ENCODE measurements at regions not wholly inside any gene's neighbourhood (a gene's known extent, or its start where the extent isn't known, plus 50 kb on each side); places are given as distances from the start of the nearest gene placed in this dataset.
"Not testable (repeated sequence)": the region's sequence is repeated elsewhere in the genome, so short reads cannot be mapped to it uniquely, and the experiment has no call there.

DNA sequence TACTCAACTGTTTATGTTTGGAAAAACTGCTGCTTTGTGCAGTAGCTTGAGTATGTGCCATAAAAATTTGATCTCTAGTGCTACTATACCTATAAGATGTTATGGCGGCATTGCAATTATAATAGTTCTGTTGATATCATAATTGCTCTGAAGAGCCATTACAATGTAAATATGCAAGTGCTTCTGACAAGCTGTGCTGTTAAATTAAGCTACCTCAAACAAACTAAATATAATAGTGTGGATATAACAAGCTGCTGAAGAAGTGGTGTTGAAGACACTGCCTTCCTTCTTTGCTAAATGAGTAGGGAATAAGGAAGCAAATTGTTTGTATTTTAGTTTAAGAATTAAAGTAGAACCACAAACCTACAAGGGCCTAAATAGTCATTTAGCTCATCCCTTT lies 301.0 kb upstream of the MIS18BP1 start:
- TF ChIP-seq EZH2 (IDR thresholded peaks at IDR 0.05; ENCODE audit: borderline replicate concordance) (no peak), EZH2phosphoT487 (IDR thresholded peaks at IDR 0.05; ENCODE audit: low read depth, severe bottlenecking, unreplicated experiment) (no peak)
- TF ChIP-seq, protein P1, sequence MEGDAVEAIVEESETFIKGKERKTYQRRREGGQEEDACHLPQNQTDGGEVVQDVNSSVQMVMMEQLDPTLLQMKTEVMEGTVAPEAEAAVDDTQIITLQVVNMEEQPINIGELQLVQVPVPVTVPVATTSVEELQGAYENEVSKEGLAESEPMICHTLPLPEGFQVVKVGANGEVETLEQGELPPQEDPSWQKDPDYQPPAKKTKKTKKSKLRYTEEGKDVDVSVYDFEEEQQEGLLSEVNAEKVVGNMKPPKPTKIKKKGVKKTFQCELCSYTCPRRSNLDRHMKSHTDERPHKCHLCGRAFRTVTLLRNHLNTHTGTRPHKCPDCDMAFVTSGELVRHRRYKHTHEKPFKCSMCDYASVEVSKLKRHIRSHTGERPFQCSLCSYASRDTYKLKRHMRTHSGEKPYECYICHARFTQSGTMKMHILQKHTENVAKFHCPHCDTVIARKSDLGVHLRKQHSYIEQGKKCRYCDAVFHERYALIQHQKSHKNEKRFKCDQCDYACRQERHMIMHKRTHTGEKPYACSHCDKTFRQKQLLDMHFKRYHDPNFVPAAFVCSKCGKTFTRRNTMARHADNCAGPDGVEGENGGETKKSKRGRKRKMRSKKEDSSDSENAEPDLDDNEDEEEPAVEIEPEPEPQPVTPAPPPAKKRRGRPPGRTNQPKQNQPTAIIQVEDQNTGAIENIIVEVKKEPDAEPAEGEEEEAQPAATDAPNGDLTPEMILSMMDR (IDR thresholded peaks at IDR 0.05; ENCODE audit: poor library complexity) = no peak
- Histone ChIP-seq H3K9me2 (replicated peaks; ENCODE audit: insufficient read depth) (no peaks in the 10 kb centered on the region), H3K27ac (no peak overlapping the region), H3K4me1 (ENCODE audit: insufficient read depth) (no peaks in the 10 kb centered on the region), H3K79me2 (no peaks in the 10 kb centered on the region), H3K4me3 (no peak overlapping the region), H2AFZ (no peak overlapping the region), H3K4me2 (no peak overlapping the region), H3K9me3 (ENCODE audit: low read depth) (no peaks in the 10 kb centered on the region), H3K36me3 (replicated peaks; ENCODE audit: insufficient read depth, low read depth) (no peaks in the 10 kb centered on the region), H4K20me1 (ENCODE audit: insufficient read depth, poor library complexity, severe bottlenecking) (no peaks in the 10 kb centered on the region), H3K27me3 (no peaks in the 10 kb centered on the region)
- 76% methylated on average over 1 of the region's 1 CpG for WGBS (ENCODE audit: low lambda C conversion rate, missing lambda C conversion rate)
- no peak for DNase-seq (ENCODE audit: low spot score)

DNA sequence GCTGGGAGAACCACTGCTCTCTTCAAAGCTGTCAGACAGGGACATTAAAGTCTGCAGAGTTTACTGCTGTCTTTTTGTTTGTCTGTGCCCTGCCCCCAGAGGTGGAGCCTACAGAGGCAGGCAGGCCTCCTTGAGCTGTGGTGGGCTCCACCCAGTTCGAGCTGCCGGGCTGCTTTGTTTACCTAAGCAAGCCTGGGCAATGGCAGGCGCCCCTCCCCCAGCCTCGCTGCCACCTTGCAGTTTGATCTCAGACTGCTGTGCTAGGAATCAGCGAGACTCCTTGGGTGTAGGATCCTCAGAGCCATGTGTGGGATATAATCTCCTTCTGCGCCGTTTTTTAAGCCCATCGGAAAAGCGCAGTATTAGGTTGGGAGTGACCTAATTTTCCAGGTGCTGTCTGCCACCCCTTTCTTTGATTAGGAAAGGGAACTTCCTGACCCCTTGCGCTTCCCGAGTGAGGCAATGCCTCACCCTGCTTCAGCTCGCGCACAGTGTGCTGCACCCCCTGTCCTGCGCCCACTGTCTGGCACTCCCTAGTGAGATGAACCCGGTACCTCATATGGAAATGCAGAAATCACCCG lies 298.3 kb upstream of the MIS18BP1 start:
- not testable (repeated sequence) for H3K79me2 ChIP-seq; H3K27ac ChIP-seq; H3K9me3 ChIP-seq (ENCODE audit: low read depth); H3K4me1 ChIP-seq (ENCODE audit: insufficient read depth); H3K36me3 ChIP-seq (replicated peaks; ENCODE audit: insufficient read depth, low read depth); H3K9me2 ChIP-seq (replicated peaks; ENCODE audit: insufficient read depth); H3K27me3 ChIP-seq; H4K20me1 ChIP-seq (ENCODE audit: insufficient read depth, poor library complexity, severe bottlenecking); DNase-seq (ENCODE audit: low spot score)
- peak overlapping the region; percentile 87 for H3K4me2 ChIP-seq
- peak overlapping the region; percentile 50 for H3K4me3 ChIP-seq
- H2AFZ ChIP-seq = peak overlapping the region; percentile 72
- 28% methylated on average over 16 of the region's 16 CpGs for WGBS (ENCODE audit: low lambda C conversion rate, missing lambda C conversion rate)

DNA sequence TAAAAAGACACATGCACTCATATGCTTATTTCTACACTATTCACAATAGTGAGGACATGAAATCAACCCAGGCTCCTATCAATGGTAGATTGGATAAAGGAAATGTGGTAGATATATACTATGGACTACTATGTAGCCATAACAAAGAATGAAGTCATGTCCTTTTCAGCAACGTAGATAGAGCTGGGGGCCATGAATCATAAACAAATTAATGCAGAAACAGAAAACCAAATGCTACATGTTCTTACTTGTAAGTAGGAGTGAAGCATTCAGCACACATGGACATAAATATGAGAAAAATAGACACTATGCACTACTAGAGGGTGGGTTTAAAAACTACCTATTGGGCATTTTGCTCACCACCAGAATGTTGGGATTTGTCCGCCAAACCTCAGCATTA lies 278.0 kb upstream of the MIS18BP1 start:
- H3K9me3 ChIP-seq (ENCODE audit: low read depth) = no peaks in the 10 kb centered on the region
- no peak for DNase-seq (ENCODE audit: low spot score)
- H3K27me3 ChIP-seq = no peaks in the 10 kb centered on the region
- H3K27ac ChIP-seq = no peak overlapping the region
- H3K4me1 ChIP-seq (ENCODE audit: insufficient read depth) = no peaks in the 10 kb centered on the region
- no peaks in the 10 kb centered on the region for H4K20me1 ChIP-seq (ENCODE audit: insufficient read depth, poor library complexity, severe bottlenecking)
- H3K36me3 ChIP-seq (replicated peaks; ENCODE audit: insufficient read depth, low read depth) = no peaks in the 10 kb centered on the region
- H3K4me3 ChIP-seq = no peak overlapping the region
- no peaks in the 10 kb centered on the region for H3K9me2 ChIP-seq (replicated peaks; ENCODE audit: insufficient read depth)
- TF ChIP-seq EZH2 (IDR thresholded peaks at IDR 0.05; ENCODE audit: borderline replicate concordance) = no peak
- TF ChIP-seq, protein P1 (IDR thresholded peaks at IDR 0.05; ENCODE audit: poor library complexity) = no peak
- TF ChIP-seq EZH2phosphoT487 (IDR thresholded peaks at IDR 0.05; ENCODE audit: low read depth, severe bottlenecking, unreplicated experiment) = no peak
- no peak overlapping the region for H2AFZ ChIP-seq
- 85% methylated on average over 2 of the region's 2 CpGs for WGBS (ENCODE audit: low lambda C conversion rate, missing lambda C conversion rate)
- no peak overlapping the region for H3K4me2 ChIP-seq
- no peaks in the 10 kb centered on the region for H3K79me2 ChIP-seq

DNA sequence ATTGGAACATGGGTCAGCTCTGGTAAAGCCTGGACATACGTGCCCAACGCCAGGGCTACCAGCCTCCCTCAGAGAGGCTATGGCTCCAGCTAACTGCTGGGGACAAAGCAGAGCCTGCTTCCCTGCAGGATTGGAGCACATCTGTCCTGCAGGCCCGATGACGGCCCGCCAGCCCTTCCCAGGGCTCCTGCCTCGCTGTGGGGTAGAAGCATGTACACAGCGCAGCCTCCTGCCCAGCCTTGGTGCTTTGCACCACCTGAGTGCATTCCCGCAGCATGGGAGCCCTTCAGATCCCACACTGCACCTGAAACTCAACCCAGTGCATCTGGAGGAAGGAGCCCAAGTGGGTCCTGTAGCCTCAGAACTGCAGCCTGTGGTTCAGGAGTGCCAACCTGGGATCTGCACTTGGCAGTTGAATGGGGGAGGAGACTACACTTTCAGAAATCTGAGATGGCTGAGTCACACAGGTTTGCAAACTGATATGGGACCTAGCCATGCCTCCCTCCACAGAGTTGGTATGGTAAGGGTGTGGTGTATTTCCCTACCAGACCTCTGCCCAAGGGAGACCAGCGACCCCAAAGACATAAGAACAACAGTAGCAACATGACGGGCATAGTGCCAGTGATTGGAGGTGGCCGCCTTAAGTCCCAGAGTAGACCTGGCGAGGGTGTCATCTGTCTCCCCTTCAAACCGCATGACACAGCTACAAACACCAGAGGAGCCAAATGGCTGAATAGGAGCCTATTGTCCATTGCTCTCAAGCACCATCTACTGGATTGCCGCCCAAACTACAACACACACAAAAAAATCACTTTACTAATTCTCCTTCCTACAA lies 273.9 kb upstream of the MIS18BP1 start:
- no peak overlapping the region for H3K4me3 ChIP-seq
- TF ChIP-seq EZH2 (IDR thresholded peaks at IDR 0.05; ENCODE audit: borderline replicate concordance) = no peak
- TF ChIP-seq EZH2phosphoT487 (IDR thresholded peaks at IDR 0.05; ENCODE audit: low read depth, severe bottlenecking, unreplicated experiment) = no peak
- TF ChIP-seq, protein P1 (IDR thresholded peaks at IDR 0.05; ENCODE audit: poor library complexity) = peak; percentile 65
- no peak overlapping the region for H3K27ac ChIP-seq
- no peak overlapping the region for H3K4me2 ChIP-seq
- H3K4me1 ChIP-seq (ENCODE audit: insufficient read depth) = no peaks in the 10 kb centered on the region
- peak; percentile 65 for DNase-seq (ENCODE audit: low spot score)
- H3K9me3 ChIP-seq (ENCODE audit: low read depth) = no peaks in the 10 kb centered on the region
- no peaks in the 10 kb centered on the region for H4K20me1 ChIP-seq (ENCODE audit: insufficient read depth, poor library complexity, severe bottlenecking)
- no peaks in the 10 kb centered on the region for H3K36me3 ChIP-seq (replicated peaks; ENCODE audit: insufficient read depth, low read depth)
- H2AFZ ChIP-seq = no peak overlapping the region
- H3K27me3 ChIP-seq = no peaks in the 10 kb centered on the region
- no peaks in the 10 kb centered on the region for H3K9me2 ChIP-seq (replicated peaks; ENCODE audit: insufficient read depth)
- no peaks in the 10 kb centered on the region for H3K79me2 ChIP-seq
- WGBS (ENCODE audit: low lambda C conversion rate, missing lambda C conversion rate) = 60% methylated on average over 14 of the region's 14 CpGs
